RWPE2 (cell line): ENCODE measurements at regions not wholly inside any gene's neighbourhood (a gene's known extent, or its start where the extent isn't known, plus 50 kb on each side); places are given as distances from the start of the nearest gene placed in this dataset.

Experiments used
- ATAC-seq: fragments of 200-7000 bp; cut with Tn5 transposase; 3 replicates; pipeline ENCODE4 v1.9.1; 2021; ENCODE audit warnings: low read depth
- DNase-seq: peaks from one replicate; pipeline ENCODE4 v3.0.0-alpha.2; 2020; ENCODE audit warnings: low spot score
- H3K27ac ChIP-seq: fragments of 450-650 bp; 2 replicates; pipeline ENCODE4 v1.5.1; 2017; ENCODE audit warnings: mild to moderate bottlenecking; ENCODE audit not compliant: poor library complexity, severe bottlenecking
- H3K27me3 ChIP-seq: fragments of 250-450 bp; sonication (Bioruptor Pico); 2 replicates; pipeline ENCODE4 v1.5.1; 2021; ENCODE audit warnings: mild to moderate bottlenecking, moderate library complexity; ENCODE audit not compliant: insufficient read depth, poor library complexity, severe bottlenecking
- H3K36me3 ChIP-seq: fragments of 250-450 bp; sonication (Bioruptor Pico); 2 replicates; pipeline ENCODE4 v1.5.1; 2020; ENCODE audit warnings: low read depth, mild to moderate bottlenecking, moderate library complexity
- H3K4me1 ChIP-seq: fragments of 250-450 bp; sonication (Bioruptor Pico); 2 replicates; pipeline ENCODE4 v1.5.1; 2021; ENCODE audit warnings: mild to moderate bottlenecking, moderate library complexity; ENCODE audit not compliant: insufficient read depth, poor library complexity, severe bottlenecking
- H3K4me3 ChIP-seq: fragments of 250-450 bp; sonication (Bioruptor Pico); 2 replicates; pipeline ENCODE4 v1.5.1; 2021; ENCODE audit warnings: mild to moderate bottlenecking, moderate library complexity; ENCODE audit not compliant: severe bottlenecking
- H3K9me3 ChIP-seq: fragments of 250-450 bp; sonication (Bioruptor Pico); 2 replicates; pipeline ENCODE4 v1.5.1; 2021; ENCODE audit warnings: mild to moderate bottlenecking, moderate library complexity; ENCODE audit not compliant: severe bottlenecking
- CTCF ChIP-seq: fragments of 450-650 bp; IDR thresholded peaks from one replicate; pipeline ENCODE4 v1.5.1; 2017; ENCODE audit warnings: mild to moderate bottlenecking, moderate library complexity; ENCODE audit not compliant: poor library complexity, severe bottlenecking

DNA sequence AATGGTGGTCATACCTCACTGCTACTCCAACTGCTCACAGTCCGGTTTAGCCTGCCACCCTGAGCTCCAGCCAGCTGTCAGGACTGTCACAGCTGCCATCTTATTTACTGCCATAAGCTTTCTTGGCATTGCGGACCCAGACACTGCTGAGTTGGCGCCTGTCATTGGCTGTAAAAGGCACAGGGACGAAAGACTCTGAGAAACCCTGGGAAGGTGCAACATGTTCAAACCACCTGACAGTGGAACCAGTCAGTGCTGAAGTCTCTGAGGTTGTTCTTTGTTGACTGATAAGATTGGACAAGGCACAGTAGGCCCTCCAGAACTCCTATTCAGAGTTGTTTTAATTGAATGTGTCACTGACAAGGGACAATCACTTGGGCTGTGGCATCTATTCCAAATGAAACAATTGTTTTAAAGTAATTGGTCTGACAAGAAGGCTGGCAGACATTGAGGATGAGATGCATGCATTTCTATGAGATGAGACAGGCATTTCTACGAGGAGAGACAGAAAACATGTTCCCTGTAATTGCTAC lies 927.8 kb downstream of the STPG2 start:
- no peak for DNase-seq
- no peak for ATAC-seq
- TF ChIP-seq CTCF, result no peak
- H3K4me1 ChIP-seq, result no peaks in the 10 kb centered on the region
- H3K36me3 ChIP-seq, result no peaks in the 10 kb centered on the region
- H3K27me3 ChIP-seq, result no peaks in the 10 kb centered on the region
- H3K9me3 ChIP-seq, result no peaks in the 10 kb centered on the region
- H3K27ac ChIP-seq, result no peak overlapping the region
- no peak overlapping the region for H3K4me3 ChIP-seq

- Histone ChIP-seq H3K36me3 (no peaks in the 10 kb centered on the region), H3K4me3 (no peak overlapping the region), H3K9me3 (no peaks in the 10 kb centered on the region), H3K4me1 (no peaks in the 10 kb centered on the region), H3K27ac (no peak overlapping the region), H3K27me3 (no peaks in the 10 kb centered on the region)
- TF ChIP-seq CTCF, result no peak
- no peak for DNase-seq
- no peak for ATAC-seq
Observed at GRCh38 chr4:97216046-97216445, 927.2 kb downstream of the STPG2 start.

GRCh38 chr4:97235521-97235920 lies 907.8 kb downstream of the STPG2 start:
- H3K27ac ChIP-seq, result no peak overlapping the region
- H3K9me3 ChIP-seq, result no peaks in the 10 kb centered on the region
- no peak for TF ChIP-seq CTCF
- no peaks in the 10 kb centered on the region for H3K4me1 ChIP-seq
- DNase-seq (no peak), ATAC-seq (no peak)
- no peaks in the 10 kb centered on the region for H3K36me3 ChIP-seq
- H3K27me3 ChIP-seq, result no peaks in the 10 kb centered on the region
- H3K4me3 ChIP-seq, result no peak overlapping the region

- no peak for TF ChIP-seq CTCF
- Histone ChIP-seq H3K36me3 (no peaks in the 10 kb centered on the region), H3K27ac (no peak overlapping the region), H3K4me3 (no peak overlapping the region), H3K4me1 (no peaks in the 10 kb centered on the region), H3K27me3 (no peaks in the 10 kb centered on the region), H3K9me3 (no peaks in the 10 kb centered on the region)
- ATAC-seq, result no peak
- DNase-seq, result no peak
Observed at GRCh38 chr4:97238956-97239666, 904.2 kb downstream of the STPG2 start.

GRCh38 chr4:97239667-97239997 lies 903.6 kb downstream of the STPG2 start:
- H3K27ac ChIP-seq, result no peak overlapping the region
- no peak for DNase-seq
- no peak for TF ChIP-seq CTCF
- no peak overlapping the region for H3K4me3 ChIP-seq
- no peaks in the 10 kb centered on the region for H3K9me3 ChIP-seq
- no peaks in the 10 kb centered on the region for H3K36me3 ChIP-seq
- H3K27me3 ChIP-seq, result no peaks in the 10 kb centered on the region
- no peak for ATAC-seq
- H3K4me1 ChIP-seq, result no peaks in the 10 kb centered on the region
